ENCODE measurements at regions not wholly inside any gene's neighbourhood (a gene's known extent, or its start where the extent isn't known, plus 50 kb on each side); places are given as distances from the start of the nearest gene placed in this dataset.

DNA sequence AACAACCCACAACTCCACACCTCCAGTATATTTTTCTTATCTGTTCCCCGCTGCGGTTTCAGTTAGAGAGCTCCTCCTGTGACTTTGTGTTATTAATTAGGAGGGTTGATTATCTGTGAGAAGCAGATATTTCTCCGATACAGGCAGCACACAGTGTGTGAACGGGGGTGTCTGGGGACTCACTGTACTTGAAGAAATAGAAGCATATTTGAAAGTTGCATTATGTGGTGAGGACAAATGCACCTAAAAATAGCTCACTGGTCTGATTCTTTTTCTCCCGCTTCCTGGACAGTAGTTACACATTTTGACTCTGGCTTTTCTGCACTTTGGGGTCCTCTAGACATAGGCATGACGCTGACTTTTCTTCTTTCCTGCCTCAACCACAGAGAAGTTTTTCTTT, 277.7 kb downstream of the VRK1 start:
- no peak overlapping the region for H2AFZ ChIP-seq (ENCODE audit: low read depth, low read length)
- peaks cover 2% of the 10 kb centered on the region for H3K9me3 ChIP-seq (replicated peaks; ENCODE audit: control insufficient read depth, insufficient read depth, low read length)
- dilution Hi-C loops (cut with MboI; ENCODE audit: extremely low pct_ligation_motif_present, low sequenced_read_pairs) (no loop called here), intact Hi-C loops (cut with micrococcal nuclease) (no loop called here)
- H3K4me2 ChIP-seq (ENCODE audit: insufficient read depth, low read length), result no peak overlapping the region
- BruUV-seq (replicated peaks), result no TSS peak
- no peaks in the 10 kb centered on the region for H3K9me1 ChIP-seq (replicated peaks; ENCODE audit: control insufficient read depth, extremely low read depth, insufficient read depth, low read length)
- H3K4me1 ChIP-seq (ENCODE audit: control insufficient read depth, extremely low read depth, insufficient read depth, low read length), result no peaks in the 10 kb centered on the region
- no peak overlapping the region for H3K4me3 ChIP-seq (replicated peaks in 1 of 3; ENCODE audit: insufficient read depth in 1 of 3, low read depth in 1 of 3, low read length in 3 of 3)
- no peaks in the 10 kb centered on the region for H3K27me3 ChIP-seq (ENCODE audit: control insufficient read depth in 2 of 2, insufficient read depth in 2 of 2, low read length in 2 of 2)
- FAIRE-seq (no peak), DNase-seq (ENCODE audit: low read depth, low spot score) (no peak)
- no peaks in the 10 kb centered on the region for H3K79me2 ChIP-seq (ENCODE audit: control insufficient read depth, insufficient read depth, low read length)
- H3K9ac ChIP-seq (replicated peaks; ENCODE audit: extremely low read depth, insufficient read depth, low read length), result no peak overlapping the region
- no peaks in the 10 kb centered on the region for H3K36me3 ChIP-seq (ENCODE audit: control insufficient read depth in 2 of 2, extremely low read depth in 1 of 2, insufficient read depth in 2 of 2, low read length in 2 of 2)
- H3K27ac ChIP-seq (ENCODE audit: insufficient read depth, low read depth, low read length), result no peak overlapping the region
- TF ChIP-seq MYC (IDR thresholded peaks at IDR 0.05; ENCODE audit: low read depth, low read length) (no peak), POLR2A (IDR thresholded peaks at IDR 0.05; ENCODE audit: low read depth, low read length) (no peak), JUN (IDR thresholded peaks at IDR 0.05; ENCODE audit: borderline replicate concordance, insufficient read depth, insufficient read length, low read depth) (no peak), GATA2 (IDR thresholded peaks at IDR 0.05; ENCODE audit: insufficient read depth, insufficient read length, low read depth, low read length) (no peak), EZH2 (IDR thresholded peaks at IDR 0.05; ENCODE audit: borderline replicate concordance, low read depth, low read length, severe bottlenecking) (no peak), FOS (IDR thresholded peaks at IDR 0.05; ENCODE audit: borderline replicate concordance, insufficient read depth, low read length) (no peak), POLR2AphosphoS5 (IDR thresholded peaks at IDR 0.05; ENCODE audit: insufficient read depth, low read depth, low read length) (no peak)
- TF ChIP-seq, protein P1, sequence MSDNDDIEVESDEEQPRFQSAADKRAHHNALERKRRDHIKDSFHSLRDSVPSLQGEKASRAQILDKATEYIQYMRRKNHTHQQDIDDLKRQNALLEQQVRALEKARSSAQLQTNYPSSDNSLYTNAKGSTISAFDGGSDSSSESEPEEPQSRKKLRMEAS (IDR thresholded peaks at IDR 0.05; ENCODE audit: insufficient read depth, insufficient read length), result no peak
- TF ChIP-seq, protein P2, sequence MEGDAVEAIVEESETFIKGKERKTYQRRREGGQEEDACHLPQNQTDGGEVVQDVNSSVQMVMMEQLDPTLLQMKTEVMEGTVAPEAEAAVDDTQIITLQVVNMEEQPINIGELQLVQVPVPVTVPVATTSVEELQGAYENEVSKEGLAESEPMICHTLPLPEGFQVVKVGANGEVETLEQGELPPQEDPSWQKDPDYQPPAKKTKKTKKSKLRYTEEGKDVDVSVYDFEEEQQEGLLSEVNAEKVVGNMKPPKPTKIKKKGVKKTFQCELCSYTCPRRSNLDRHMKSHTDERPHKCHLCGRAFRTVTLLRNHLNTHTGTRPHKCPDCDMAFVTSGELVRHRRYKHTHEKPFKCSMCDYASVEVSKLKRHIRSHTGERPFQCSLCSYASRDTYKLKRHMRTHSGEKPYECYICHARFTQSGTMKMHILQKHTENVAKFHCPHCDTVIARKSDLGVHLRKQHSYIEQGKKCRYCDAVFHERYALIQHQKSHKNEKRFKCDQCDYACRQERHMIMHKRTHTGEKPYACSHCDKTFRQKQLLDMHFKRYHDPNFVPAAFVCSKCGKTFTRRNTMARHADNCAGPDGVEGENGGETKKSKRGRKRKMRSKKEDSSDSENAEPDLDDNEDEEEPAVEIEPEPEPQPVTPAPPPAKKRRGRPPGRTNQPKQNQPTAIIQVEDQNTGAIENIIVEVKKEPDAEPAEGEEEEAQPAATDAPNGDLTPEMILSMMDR (IDR thresholded peaks at IDR 0.05; ENCODE audit: extremely low read depth in 1 of 2, insufficient read depth in 1 of 2, low read depth in 1 of 2, low read length in 2 of 2), result no peak
- H4K20me1 ChIP-seq (replicated peaks; ENCODE audit: control insufficient read depth, extremely low read depth, insufficient read depth, low read length), result no peaks in the 10 kb centered on the region
- ChIA-PET CTCF (no interaction called here), POLR2A (no interaction called here)
